AG09309 (cell line): ENCODE measurements at regions not wholly inside any gene's neighbourhood (a gene's known extent, or its start where the extent isn't known, plus 50 kb on each side); places are given as distances from the start of the nearest gene placed in this dataset.
"Not testable (repeated sequence)": the region's sequence is repeated elsewhere in the genome, so short reads cannot be mapped to it uniquely, and the experiment has no call there.

Experiments used
- DNase-seq: peaks from one replicate; pipeline ENCODE4 v3.0.0-alpha.2; 2010; ENCODE audit warnings: low read depth
- H3K4me3 ChIP-seq: 2 replicates; pipeline ENCODE4 v1.5.1; 2011; ENCODE audit warnings: mild to moderate bottlenecking, low read depth, low read length, moderate library complexity; ENCODE audit not compliant: control insufficient read depth
- CTCF ChIP-seq: IDR thresholded peaks from 2 replicates; pipeline ENCODE4 v1.5.1; 2011; ENCODE audit warnings: mild to moderate bottlenecking, low read depth, low read length, inconsistent platforms; ENCODE audit not compliant: insufficient read depth, control insufficient read depth; ENCODE audit errors: missing control alignments

GRCh38 chr20:57814529-57814928 lies 104.7 kb upstream of the PMEPA1 start:
- no peak for TF ChIP-seq CTCF
- no peak overlapping the region for H3K4me3 ChIP-seq
- DNase-seq: no peak

- DNase-seq: no peak
- H3K4me3 ChIP-seq: no peak overlapping the region
- TF ChIP-seq CTCF: no peak
Observed at GRCh38 chr20:57813509-57814269, 103.9 kb upstream of the PMEPA1 start.

GRCh38 chr20:57812632-57813031 lies 102.8 kb upstream of the PMEPA1 start:
- H3K4me3 ChIP-seq, DNase-seq: not testable (repeated sequence)

GRCh38 chr20:57811374-57812020 lies 101.7 kb upstream of the PMEPA1 start:
- no peak overlapping the region for H3K4me3 ChIP-seq
- no peak for DNase-seq
- TF ChIP-seq CTCF: no peak

- DNase-seq: no peak
- no peak for TF ChIP-seq CTCF
- H3K4me3 ChIP-seq: no peak overlapping the region
Observed at GRCh38 chr20:57810511-57811373, 100.9 kb upstream of the PMEPA1 start.

GRCh38 chr20:57809661-57810172 lies 99.9 kb upstream of the PMEPA1 start:
- no peak overlapping the region for H3K4me3 ChIP-seq
- TF ChIP-seq CTCF: no peak
- no peak for DNase-seq
